ENCODE measurements at regions not wholly inside any gene's neighbourhood (a gene's known extent, or its start where the extent isn't known, plus 50 kb on each side); places are given as distances from the start of the nearest gene placed in this dataset.
A peak's percentile ranks its signal among the peaks of the same experiment; 100 is the strongest.

DNA sequence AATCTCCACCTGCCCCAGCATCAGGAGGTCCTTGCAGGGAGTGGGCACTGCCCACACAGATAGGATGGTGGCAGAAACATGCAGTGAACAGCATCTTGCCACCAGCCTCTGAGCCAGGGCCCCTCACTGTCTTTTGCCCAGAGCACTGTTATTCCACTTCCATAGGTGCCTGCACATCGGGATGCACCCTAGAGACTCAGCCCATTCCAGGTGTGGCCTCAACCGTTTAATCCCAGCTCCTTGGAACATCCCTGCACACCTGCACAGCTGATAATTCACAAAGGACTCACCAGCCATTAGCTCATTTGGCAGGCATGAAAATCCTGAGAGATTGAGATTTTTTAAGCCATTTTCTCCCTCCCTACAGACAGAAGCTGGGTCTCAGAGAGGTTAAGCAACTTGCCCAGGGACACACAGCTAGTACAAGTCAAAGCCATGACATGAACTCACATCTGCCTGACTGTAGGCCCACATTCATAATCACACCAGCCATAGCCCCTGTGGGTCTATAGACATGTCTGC is 116.3 kb downstream of the EFNB1 start:
- no peak for DNase-seq

DNA sequence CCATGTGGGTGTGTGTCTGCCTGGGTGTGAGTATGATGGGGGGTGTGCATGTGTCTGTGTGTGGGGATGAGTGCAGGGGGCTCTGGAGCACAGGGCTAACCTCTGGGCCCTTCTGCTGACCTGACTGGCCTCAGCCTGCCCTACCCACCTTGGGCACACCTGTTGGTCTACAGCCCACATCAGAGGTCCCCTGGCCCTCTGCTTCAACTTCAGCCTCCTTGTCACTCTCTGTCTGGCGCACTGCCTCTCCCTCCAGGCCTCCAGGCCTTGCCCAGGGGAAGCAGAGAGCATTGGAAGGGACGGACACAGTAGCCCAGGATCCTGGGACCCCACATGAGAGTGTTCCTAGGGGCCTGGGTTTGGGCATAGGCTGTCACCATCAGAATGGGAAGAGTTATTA is 115.4 kb downstream of the EFNB1 start:
- DNase-seq, result no peak

DNA sequence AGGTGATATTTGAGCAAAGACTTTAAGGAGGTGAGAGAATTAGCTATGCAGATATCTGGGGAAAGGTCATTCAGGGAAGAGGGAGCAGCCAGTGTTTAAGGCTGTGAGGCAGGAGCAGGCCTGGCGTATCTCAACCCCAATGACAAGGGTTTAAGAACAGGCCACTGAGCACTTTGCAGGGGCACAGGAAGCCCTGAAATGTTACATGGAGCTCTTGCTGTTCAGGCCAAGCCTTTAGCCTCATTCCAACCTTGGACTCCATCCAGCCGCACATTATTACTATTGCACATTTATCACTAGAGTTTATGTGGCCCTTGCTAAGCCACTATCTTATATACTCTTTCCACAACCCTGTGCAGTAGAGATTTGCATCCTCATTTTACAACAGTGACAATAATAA is 114.0 kb downstream of the EFNB1 start:
- no peak for DNase-seq

DNA sequence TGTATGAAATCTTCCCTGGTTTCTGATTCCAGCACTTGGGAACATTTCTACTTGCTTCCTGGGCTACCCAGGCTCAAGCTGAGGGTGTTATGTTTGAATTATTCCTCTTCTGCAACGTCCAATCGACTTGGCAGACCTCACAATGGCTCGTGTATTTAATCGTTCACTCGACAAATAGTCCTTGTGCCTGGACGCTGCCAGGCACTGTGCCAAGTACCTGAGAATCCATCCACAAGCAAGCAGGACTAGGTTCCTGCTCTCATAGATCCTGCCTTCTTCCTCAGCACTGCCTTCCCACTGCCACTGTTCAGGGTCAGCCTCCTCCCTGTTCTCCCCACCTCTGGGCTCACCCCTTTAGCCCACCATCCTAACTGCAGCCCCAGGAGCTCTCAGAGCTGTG is 113.3 kb downstream of the EFNB1 start:
- DNase-seq, result no peak

DNA sequence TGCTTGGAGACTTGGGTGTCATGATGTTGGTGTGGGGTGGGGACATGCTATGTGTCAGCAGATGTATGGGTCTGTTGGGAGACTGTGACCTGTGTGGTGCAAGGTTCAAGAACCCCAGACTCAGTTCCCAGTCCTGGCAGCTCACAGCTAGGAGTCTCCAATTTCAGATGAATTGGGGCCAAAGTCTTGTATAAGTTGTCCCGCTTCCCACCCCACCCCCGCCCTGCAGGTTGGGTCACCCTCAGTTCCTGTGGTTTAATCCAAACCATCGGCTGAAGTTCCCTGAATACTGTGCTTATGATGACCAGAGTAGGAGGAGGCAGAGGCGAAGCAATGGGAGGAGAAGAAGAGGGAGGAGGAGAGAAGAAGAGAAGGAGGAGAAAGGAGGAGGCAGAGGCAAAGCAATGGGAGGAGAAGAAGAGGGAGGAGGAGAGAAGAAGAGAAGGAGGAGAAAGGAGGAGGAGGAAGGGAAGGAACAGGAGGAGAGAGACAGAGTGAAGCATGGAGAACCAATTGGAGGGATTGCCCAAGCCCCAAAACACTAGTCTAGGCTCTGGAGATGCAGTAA is 112.6 kb downstream of the EFNB1 start:
- DNase-seq, result no peak

DNA sequence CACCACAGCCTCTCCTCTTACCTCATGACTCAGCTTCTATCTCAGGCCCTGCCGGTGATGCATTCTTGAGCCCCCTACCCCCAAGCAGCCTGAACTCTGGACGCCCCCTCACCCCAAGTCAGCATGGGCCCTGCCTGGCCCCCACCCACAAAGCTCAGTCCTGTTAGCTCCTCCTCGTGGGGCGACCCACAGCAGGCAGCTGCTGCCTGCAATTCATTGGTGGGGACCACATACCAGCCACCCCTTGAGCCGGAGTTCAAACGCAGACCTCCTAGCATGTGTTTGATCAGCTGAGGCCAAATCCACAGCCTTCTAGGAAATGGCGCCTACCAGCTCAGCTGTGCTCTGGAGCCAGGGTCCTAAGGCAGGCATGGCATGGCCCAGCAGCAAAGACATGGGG is 111.8 kb downstream of the EFNB1 start:
- DNase-seq, result peak; percentile 18

DNA sequence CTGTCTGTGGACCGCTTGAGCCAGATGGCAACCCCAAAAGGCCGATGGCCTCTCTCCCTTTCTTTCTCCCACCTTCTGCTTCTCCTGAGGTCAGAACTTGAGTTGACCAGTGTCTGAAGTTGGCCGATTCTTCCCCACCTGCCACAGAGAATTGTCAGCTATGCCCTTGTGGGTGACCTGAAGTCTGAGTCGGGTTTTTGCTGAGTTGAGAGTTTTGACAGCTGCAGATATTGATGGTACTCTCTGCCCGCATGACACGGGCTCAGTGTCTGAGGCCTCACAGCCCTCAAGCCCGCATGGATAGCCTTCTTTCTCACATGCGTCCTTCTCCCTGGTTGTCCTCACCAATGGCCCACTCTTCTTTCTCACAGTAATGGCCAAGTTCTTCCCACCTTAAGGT is 111.0 kb downstream of the EFNB1 start:
- DNase-seq, result no peak

DNA sequence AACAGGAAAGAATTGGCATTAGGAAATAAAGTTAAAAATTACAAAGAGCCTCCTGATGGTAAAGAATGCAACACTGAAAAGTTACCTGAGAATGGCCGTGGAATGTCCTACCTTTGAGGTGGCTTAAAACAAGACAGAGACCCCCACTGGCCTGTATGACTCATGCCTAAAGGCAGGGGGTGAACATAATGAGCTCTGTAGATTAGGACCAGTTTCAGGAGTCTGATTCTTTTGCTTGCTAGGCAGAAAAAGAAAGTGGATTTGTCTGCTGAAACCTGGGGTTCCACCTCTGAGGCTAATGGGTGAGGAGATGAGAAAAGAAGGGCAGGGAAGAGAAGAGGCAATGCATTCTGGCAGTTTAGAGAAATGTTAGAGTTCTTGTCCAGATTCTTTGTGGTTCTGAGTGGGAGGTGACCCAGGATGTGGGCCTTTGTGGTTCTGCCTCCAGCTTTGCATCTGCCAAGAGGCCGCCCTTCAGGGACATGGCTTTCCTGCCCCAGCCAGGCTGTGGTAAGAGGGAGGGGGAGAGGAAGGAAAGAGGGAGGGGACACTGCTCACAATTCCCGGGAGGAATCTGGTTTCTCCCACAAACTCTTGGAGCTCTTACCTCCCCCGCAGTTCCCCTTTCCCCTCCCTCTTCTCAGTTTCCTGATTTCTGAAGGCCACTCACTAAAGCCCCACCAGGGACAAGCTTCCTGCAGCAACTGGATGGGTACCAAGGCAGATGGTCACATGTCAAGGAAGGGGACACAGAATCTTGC is 109.6 kb downstream of the EFNB1 start:
- peak; percentile 75 for DNase-seq

DNA sequence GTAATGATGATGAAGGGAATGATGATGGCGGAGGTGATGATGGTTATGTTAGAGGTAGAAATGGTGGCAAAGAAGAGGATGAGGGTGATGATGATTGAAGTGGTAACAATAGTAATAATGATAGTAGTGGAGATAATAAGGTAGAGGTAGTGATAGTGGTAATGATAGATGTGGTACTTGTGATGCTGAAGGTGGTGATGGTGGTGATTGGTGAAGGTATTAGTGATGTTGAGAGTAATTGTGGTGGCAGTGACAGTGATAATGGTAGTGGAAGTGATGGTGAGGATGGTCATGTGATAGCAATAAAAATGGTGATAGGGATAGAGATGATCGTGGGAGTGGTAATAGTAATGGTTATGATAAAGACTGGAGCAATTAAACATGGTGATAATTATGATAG is 108.8 kb downstream of the EFNB1 start:
- DNase-seq, result no peak

DNA sequence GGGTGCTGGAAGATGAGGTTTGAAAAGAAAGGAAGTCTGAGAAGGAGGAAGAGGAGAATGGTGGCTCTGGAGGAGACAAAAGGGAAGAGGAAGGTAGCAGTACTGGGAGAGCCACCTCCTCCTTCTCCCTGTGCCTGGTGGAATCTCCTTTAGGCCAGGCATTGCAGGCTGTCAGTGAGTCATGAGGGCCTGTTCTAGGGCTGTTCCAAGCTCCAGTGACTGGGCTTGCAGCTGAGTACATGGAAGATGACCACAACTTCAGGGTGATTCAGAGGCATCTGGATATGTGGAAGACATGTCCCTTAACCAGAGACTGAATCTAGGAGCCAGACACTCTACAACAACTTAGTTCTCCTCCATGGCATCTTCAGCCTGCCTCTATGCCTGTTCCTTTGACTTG is 107.8 kb downstream of the EFNB1 start:
- DNase-seq, result peak; percentile 87

DNA sequence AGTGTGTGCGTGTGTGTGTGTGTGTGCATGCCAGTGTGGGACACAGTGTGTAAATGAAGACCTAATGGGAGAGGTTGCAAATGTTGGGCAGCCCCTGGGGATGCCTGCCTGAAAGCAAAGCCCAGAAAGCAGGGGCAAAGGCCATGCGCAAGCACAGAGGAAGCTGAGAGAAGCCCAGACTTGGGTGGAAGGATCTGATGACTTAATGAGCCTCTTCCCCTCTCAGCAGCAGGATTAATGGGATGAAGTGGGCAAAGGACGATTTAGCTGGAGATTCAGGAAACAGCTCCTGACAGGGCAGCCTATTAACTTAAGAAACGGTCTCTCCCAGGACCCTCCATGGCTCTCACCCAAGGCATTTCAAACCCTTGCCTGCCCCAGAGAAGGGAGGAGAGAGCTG is 107.3 kb downstream of the EFNB1 start:
- DNase-seq, result no peak

DNA sequence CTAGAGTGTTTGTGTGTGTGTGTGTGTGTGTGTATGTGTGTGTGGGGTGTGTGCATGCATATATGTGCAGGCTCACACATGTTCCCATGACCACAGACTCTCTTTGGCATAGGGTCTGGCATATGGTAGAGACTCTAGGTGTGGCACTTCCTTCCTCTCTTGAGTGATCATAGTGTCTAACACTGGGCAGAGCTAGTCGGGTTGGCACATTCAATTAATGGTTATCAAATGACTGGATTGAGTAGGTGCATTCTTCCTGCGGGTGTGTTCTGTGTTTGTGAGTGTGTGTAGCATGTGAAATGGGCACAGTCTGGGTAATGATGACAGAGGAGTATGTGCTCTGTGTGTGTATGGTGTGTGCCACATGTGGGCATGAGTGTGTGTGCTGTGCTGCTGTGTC is 106.5 kb downstream of the EFNB1 start:
- DNase-seq, result no peak

DNA sequence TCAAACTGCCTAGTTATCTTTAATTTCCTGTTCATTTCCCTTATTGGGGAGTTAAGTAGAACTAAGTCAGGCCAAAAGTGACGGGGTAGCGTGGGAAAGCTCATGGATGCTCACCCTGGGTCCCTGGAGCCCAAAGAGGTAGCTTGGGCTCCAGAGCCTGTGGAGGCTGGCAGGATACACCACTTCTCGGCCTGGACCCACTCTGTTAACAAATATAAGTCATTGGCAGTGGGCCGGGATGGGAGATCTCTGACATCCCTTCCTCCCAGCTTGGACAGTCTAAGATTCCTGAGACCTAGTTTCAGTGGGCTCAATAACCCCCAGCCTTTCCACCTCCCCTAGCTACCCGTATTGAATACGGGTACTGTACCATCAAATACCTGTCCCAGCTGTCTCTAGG is 106.1 kb downstream of the EFNB1 start:
- DNase-seq, result no peak

DNA sequence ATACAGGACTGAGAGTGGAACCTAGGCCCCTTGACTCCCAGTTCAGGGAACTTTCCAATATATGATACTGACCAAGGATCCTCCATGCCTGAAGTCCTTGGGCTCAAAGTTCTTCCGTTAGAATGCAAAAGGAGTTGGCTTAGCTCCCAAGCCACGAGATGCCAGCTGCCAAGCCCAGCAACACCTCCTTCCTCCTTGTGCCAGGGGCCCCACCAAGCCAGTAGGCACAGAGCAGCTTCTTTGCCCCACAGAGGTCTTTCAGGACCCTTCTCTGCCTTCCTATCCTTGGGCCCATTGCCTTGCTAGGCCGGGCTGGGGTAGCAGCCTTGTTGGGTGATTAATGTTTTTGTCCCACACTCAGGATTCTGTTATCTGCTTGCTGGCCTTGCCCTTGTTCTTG is 105.6 kb downstream of the EFNB1 start:
- DNase-seq, result no peak

DNA sequence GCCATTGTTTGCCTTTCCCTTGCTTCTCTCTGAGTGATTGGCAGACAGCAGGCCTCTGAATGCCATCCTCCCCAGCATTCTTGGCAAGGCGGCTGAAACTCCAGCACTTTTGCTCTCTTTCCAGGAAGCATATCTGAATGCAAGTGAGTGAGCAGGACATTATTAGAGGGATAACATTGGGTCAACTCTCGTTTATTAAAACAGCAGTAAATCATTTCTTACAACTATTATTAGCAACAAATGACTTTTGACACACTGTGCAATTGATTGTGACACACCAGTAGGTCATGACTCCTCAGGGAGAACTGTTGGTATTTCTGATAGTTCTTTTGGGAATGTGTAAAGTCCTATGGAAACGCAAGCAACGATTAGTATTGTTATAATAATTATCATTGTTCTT is 103.8 kb downstream of the EFNB1 start:
- no peak for DNase-seq

DNA sequence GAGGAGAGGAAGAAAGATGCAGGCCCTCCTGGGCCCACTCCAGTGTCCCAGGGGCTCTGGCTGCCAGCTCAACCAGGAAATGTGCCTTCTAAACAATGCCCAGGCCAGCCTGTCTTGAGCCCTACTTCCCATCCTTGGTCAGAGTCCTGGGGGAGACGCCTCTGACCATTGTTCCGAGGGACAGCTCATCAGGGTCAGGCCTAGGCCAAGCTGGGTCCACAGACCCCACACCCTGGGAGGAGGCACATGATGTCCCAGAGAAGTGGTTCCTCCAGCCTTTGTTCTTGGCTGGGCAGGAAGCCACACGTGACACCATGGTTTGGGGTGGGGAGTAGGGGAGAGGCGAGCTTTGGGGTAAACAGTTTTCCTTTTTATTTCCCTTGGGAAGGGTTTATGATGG is 102.5 kb downstream of the EFNB1 start:
- DNase-seq, result no peak

DNA sequence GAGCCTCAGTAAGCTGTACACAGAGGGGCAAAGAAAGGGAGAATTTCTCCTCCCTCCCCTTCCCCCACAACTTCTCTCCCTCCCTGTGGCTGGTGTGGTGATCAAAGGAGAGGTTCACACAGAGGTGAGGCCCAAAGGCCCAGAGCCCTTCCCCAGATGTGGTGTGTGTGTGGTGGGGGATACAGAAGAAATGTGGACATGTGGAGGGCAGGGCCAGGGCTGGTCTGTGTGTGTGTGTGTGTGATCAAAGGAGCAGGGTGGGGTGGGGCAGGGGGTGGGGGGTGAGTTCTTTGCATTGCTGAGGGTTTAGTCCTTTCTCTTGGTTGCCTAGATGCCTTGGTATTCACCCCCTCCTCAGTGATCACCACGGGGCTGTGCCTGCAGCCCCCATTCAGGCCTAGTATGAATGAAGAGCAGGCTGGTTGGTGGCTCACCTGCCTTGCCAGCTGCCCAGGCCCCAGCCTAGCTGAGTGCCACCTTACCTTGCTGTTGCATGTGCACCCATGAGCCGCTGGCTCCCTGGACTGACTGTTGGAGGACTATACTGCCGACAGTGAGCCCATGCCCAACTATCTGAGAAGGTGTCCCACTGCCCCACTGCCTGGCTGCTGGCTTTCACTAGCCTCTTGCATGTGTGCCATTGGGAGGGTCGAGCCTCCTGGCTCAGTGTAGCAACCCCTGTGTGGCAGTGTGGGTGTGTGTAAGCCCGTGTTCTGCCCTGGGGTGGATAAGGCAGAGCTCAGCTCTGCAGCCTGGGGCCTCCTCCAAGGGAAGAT is 101.9 kb downstream of the EFNB1 start:
- peak; percentile 63 for DNase-seq

DNA sequence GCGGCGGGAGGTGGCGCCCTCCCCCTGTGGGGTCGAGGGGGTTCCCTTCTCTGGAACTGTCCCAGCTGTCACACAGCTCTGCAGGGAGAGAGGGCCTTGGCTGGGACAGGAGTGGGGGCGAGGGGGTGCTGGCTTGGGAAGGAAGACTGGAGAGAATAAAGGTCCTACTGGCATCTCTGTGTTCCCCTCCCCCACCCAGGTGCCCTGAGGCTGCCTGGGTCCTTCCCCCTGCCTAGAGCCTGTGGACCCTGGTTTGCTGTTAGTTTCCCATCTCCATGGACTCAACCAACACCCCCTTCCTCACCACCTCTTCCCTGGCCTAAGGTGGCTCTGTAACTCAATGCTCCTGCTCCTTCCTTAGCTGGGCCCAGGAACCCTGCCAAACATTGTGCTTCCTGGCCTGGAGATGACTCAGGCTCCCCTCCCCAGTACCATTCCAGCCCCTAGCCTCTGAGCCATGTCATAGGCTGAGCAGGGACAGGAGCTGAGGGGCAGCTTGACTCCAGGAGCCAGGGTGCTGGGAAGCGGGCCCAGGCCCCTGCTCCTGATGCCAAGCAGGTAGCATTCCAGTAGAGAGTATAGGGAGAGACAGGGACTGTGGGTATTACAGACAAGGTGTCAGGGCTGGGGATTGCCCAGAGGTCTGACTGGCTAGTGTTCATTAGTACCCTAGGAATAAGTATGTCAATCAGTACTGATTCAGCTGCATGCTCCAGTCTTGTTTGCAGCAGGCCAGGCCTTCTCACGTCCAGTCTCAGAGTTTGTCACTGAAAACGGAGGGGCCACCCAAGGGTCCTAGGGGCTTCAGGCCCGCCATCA is 100.7 kb downstream of the EFNB1 start:
- DNase-seq, result peak; percentile 85

DNA sequence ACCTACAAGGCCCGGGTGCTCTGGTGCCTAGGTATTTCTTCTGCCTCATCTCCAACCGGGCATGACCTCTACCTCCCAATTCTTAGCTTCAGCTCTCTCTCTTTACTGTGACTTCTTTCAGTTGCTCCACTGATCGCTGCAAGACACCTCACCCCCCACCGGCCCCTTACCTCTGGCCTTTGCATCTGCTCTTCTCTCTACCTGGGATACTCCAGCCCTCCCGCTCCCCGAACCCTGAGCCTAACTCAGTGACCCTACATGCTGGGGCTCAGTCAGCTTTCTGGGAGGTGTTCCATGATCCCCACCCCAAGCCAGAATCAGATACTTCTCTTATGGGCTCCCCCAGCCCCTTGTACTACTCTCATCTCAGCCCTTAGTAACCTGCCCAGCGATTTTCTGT is 99.6 kb downstream of the EFNB1 start:
- no peak for DNase-seq

DNA sequence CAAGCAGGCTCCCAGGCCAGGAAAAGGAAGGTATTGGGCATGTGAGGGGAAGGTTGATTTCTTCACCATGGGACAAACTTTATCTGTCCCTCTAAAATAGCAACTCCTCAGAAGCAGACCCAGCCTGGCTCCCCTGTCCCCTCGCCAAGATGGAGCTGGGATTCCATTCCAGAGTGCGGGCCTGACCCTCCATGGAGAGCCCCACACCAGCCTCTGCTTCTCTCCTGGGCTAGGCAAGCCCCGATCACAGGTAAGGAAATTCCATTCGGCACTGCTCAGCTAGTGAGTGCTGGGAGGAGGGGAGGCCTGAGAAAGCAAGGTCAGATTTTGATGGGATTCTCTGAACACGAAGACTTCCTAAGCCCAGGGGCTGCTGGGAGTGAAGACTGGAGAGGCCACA is 98.4 kb downstream of the EFNB1 start:
- no peak for DNase-seq

DNA sequence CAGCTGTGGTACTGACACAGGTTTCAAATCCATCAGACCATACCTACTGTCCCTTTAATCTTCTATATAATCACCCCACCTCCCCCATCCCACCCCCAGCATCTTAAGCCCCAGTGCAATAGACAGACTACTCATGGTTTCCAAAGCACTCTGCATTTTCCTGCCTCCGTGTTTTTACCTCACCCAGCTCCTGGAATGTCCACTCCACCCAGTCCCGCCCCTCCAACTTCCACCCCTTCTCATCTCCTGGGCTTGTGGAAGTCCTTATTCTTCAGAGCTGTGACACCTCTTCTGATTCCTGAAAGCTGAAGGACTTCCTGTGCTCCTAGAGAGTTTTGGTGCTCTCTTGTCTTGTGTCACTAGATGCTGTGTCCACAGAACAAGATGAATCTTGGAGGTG is 94.3 kb downstream of the EFNB1 start:
- DNase-seq, result no peak

DNA sequence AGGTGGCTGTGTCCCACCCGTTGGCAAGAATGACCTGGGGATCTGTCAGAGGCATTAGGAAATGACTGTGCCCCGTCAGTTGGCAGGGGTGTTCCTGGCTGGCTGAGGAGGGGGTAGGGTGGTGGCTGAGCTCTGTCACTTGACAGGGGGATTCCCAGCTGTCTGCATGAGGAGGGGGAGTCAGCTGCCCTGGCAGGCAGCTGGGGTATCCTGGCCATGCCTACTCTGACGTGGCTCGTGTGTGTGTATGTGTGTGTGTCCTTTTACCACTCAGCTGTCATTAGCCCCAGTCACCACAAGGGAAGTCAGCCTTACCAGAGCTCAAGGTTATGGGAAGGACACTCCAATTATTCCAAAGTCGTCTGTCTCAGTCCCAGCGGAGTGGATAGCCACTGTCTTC is 93.2 kb downstream of the EFNB1 start:
- DNase-seq, result no peak

DNA sequence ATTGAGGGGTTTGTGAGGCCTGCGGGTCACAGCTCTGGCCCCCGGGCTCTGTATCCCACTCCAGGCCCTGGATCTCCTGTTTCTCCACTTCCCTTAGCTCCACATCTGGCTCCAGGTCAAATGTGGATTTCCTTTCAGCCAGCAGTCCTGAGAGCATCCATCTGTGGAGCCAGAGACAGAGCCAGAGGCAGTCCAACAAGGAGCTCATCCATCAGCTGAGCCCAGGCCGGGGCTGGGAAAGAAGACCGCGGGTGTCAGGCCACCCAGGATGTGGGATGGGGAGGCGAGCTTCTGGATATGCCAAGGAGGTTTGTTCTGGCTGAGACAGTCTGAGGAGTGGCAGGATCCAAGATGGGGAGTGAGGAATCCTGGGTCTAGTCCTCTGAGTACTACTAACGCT is 91.7 kb downstream of the EFNB1 start:
- no peak for DNase-seq
